ENCODE measurements at regions not wholly inside any gene's neighbourhood (a gene's known extent, or its start where the extent isn't known, plus 50 kb on each side); places are given as distances from the start of the nearest gene placed in this dataset.

DNA sequence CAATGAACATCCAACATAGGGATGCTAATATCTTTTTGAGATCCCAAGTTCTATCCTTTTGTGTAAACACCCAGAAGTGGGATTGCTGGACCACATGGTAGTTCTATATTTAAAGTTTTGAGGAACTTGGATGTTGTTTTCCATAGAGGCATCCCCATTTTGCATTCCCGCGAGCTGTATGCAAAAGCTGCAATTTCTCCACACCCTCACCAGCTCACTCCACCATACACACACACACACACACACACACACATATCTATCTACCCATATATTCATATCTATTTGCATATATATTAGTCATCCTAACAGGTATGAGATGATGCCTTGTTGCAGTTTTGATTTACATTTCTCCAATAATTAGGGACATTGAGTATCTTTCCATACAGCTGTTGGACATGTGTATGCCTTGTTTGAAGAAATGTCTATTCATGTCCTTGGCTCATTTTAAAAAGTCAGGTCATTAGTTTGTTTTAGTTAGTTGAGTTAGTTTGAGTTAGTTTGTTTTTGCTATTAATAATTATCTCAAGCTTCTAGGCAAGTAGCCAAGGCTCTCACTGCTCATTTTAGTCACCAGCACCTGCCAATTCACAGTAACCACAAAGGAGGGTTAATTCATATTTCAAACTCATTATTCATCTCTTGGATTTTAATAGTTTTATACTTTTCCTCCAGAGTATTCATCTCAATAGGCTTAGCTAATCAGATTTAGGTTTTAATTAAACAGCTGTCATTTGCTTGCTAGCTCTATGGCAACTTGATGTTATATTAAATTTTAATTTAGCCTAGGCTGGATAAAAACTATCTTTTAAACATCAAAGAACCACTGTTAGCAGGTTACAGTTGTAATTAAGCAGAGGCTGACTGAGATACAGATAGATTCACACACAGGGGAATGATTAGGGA, 1435.9 kb upstream of the TMEM132C start:
- no peak for DNase-seq

DNA sequence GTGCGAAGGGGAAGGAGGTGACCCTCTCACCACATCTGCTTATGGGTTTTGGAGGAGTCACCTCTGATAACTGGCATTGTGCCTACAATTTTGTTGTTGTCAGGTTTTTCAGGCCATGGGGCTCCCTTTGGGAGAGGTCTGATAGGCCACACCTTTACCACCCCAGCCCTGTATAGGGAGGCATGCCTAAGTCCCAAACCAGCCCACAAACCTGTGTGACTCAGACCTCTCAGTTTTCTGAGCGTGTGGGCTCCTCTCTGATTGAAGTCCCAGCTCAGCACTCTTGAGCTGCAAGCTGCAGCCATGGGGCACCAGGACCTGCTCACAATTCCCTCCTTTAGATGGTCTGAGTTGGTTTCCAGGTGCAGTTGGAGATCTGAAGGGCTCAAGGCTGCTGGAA, 1429.3 kb upstream of the TMEM132C start:
- DNase-seq: no peak

DNA sequence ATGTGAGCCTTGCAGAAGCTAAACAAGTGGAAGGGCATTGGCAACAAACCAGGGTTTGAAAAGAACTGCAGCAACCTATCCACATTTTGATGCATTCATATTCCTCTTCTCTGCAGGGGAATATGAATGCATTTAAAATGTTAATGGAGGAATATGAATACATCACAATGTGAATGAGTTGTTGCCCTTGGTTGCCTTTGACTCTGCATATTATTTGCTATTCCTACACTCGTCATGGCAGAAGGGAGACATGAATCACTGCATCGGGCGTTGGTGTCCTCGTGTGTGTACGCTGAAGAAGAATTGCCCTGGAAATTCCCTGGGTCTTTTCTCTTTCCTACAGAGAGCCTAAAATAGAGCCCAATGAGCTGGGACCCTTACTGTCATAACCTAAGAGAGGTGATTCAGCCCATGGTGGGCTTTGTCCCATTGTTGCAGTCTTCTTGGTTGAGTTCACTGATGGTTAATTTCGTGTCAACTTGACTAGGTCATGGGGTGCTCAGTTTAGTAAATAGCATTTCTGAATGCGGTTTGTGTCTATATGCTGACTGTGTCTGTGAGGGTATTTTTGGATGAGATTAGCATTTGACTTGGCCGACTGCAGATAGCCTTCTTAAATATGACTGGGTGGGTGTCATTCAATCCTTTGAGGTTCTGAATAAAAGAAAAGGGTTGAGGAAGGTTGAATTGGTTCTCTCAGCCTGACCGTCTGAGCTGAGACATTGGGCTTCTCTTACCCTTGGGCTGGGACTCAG, 1422.9 kb upstream of the TMEM132C start:
- no peak for DNase-seq

DNA sequence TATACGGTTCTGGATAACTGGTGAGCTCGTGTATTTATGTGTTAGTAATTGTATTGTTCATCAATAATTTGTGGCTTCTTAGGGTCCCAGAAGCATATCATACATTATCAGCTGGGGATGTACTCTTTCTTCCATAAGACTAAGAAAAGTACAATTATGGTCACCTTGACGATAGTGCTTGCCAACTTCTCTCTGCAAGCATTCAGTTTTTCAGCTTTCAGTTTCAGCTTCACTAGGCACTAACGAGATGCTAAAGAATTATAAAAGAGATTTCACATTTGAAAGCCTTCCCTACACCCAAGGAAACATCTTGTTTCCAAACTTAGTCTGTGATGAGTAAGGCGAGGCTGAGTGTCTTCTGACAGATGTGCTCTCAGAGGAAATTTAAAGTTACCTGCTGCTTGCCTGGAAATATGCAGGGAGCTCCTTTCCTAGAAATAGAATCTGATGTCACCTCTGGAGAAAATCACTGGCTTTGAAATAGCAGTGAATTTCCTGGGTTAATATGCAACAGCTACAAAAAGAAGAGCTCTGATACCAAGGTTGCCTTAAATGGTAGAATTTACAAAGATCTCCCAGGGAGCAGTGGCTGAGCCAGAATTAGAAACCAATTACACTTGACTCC, 1419.9 kb upstream of the TMEM132C start:
- no peak for DNase-seq

DNA sequence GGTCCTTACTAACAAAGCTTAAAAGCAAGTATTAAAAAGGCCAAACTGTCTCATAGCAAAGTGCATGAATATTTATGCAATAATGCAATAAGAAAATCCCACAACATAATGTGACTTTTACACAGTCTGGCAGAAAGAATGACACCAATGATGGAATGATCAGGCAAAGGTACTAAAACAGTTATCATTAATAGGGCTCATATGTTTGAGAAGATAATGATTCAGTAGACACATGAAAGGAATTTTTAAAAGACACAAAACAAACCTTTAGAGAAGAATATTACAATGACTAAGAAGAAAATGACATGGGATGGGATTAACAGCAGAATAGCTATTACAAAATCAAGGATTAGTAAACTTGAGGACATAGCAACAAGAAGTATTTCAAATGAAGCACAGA, 1411.2 kb upstream of the TMEM132C start:
- DNase-seq: no peak

DNA sequence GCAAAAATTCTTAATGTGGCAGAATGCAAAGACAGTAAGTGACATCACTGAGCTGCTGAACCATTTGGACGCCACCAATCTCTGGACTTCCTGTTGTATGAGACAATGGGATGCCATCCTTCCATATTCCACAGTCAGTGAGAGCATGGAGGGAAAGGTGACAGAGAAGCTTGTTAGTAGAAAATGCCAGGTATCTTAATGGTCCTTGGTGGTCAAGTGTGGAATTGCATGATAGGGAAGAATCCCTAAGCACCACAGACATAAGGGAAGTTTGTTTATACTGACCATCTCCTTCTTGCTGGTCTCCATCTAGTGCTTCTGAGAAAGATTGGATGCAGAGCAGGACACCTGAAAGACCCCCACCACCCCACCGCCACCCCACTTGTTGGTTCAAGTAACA, 1410.0 kb upstream of the TMEM132C start:
- DNase-seq: no peak

DNA sequence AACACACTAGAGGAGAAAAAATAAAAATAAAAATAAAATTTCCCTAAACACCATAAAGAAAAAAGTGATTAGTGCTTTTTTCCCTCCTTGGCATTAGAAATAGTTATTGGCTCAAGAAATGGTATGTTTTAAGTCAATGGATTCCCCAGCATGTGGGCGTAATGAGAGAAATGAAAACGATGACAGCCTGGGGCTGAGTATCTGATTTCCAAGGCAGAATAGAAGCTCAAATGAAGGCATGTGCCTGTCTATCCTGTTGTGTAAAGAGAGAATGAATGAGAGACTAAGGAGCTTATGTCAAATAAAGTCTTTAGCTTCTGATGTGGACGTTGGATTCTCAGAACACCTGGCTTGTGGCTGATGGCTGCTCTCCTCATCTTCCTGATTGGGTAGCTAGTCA, 1408.4 kb upstream of the TMEM132C start:
- no peak for DNase-seq

DNA sequence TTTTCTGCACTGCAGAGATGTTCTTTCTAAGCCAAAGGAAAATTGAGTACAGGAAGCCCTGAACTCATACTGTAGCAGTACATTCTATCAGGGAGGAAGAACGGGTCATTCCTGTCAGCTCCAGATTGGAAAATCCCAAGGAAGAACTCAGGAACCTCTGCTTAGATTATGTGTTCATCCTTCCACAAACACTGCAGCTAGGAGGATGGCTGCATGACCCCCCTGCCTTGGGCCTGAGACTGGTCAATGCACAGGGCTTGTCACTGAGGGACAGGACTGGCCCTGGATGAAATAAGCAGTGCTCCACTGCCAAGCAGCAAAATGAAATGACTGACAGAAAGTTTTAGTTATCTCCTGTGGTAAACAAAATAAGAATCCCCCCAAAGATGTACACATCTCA, 1406.8 kb upstream of the TMEM132C start:
- no peak for DNase-seq

DNA sequence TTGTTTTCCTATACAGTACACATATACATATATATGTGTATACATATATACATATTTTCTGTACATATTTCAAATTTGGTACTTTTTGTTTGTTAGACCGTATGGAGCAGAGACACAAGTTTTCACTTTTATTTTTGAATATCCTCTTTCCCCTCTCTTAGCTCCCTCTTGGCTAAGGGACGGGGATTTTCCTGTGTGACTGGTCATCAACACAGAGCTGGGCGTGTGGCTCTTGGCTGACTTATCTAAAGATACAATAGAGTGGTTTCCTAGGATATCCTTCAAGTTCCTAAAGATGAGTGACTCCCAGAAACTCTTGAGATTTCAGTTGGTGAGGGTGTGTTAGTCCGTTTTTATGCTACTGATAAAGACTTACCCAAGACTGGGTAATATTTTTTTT, 1404.5 kb upstream of the TMEM132C start:
- peak; percentile 44 for DNase-seq

DNA sequence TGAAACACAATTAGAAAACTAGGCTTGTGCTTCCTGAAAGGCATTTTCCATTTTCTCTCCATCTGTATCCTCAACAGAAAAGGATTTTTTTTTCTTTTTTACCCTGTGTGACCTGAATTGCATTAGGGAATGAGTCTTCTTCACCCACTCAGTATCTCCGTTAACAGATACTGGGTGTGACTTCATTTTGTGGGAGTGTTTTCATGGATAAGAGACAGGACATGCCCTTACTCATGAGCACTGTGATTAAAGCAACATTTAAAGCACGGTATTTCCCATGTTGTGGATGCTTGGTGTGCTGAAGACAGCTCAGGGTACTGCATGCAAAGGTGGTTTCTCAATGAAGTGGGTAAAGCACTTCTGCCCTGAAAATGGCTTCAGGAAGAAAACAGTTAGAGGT, 1397.3 kb upstream of the TMEM132C start:
- peak; percentile 85 for DNase-seq

DNA sequence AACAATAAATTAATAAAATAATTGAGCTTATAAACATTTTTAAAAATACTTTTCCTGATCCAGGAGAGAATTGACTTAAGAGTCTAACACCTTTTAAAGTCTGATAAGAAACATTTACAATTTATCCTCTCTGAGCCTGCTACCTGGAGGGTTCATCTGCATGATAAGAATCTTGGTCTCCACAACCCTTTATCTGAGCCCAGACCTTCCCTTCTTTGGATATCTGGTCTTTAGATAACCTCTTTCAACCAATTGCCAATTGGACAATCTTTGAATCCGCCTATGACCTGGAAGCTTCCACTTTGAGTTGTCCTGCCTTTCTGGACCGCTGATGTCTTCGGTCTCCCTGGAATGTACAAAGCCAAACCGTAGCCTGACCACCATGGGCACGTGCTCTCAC, 1393.3 kb upstream of the TMEM132C start:
- DNase-seq: no peak

DNA sequence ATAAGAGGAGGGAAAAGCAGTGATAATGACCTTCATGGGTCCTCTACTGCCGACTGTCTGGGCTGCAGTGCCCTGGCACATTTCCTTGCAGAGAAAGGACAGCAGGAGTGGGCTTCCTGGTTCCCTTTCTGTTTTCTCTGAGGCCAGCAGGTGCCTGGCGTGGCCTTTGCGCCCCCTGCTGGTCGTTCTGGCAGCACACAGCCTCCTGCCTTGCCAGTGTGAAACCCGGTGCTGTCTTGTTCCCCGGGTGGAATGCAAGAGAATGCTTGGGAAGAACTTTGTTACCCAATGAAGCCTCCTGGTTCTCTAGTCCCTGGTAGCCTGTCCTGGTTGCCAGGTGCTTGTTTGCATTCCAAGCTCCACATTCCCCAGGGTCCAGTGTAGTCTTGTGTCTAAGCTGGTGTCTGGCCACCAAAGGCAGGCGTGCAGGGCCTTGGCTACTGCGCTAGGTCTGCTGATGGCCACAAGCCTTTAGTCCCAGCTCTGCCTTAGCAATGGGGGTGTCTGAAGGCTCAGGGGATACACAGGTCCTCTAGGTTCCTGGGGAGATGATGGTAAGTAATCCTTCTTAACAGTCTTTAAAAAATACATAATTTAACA, 1392.4 kb upstream of the TMEM132C start:
- DNase-seq: peak; percentile 76

DNA sequence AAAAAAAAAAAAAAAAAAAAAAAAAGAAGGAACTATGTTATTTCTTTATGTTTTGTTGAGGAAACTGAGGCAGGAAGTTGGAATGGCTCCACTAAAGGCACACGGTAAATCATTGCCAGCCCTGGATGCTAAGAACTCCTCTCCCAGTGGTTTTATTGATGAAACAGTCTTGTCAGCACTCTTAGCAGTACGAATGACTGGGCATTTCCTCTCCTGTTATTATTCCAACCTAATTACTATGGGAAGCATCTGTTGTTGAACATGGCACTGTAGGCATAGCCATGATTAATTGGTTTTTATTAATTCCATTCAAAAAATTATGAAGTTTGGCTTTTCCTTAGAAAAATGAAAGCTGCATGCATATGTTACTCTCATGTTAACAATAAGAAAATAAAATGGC, 1387.1 kb upstream of the TMEM132C start:
- no peak for DNase-seq

DNA sequence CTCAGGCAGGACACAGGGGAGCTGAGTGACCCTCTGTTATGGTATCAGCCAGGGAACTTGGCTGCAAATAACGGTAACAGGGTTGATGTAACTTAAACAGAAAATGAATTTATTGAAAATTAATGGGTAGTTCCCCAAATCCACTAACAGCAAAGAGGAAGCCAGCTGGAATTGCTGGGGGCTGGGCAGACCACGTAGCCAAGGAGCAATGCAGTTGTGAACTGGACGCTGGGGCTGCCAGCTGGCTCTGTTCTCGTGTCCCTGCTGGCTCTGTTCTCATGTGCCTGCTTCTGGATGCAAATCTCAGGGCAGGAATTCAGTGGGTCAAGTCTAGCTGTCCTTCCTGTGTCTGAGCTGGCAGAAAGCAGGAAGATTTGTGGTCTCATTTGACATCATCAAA, 1383.3 kb upstream of the TMEM132C start:
- DNase-seq: no peak

DNA sequence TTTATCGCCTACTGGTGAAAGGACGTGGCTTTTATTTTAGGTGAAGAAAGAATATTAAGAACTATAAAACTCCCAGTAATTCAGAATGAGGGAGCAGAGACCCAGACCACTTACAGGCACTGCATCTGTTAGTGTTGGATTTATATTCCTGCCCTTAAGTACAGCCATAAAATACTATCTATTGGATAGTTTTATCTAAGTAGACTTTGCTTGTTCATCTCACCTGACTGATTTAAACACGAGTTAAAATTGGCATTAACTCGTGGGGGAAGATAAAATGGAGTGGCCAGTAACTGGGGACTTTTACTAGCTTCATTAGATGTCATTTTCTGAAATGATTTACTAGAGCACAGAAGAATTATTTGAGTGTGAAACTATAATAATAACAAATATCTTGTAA, 1377.5 kb upstream of the TMEM132C start:
- DNase-seq: no peak

DNA sequence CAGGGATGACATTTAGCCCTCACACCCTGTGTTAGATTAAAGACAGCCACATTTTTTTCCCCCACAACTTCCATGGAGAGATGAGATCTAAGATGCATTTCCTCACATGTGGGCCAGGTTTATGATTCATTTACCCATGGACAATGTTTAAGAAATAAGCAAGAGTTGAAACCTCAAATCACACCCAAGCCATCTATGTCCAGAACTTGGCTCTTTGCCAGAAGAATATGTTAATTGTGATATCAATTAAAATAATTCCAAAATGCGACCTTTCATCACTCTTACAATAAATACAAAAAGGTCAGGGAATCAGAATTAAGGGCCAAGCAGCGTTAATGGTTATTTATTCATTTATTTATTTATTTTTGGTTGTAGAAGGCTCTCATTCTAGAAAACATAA, 1376.9 kb upstream of the TMEM132C start:
- no peak for DNase-seq

DNA sequence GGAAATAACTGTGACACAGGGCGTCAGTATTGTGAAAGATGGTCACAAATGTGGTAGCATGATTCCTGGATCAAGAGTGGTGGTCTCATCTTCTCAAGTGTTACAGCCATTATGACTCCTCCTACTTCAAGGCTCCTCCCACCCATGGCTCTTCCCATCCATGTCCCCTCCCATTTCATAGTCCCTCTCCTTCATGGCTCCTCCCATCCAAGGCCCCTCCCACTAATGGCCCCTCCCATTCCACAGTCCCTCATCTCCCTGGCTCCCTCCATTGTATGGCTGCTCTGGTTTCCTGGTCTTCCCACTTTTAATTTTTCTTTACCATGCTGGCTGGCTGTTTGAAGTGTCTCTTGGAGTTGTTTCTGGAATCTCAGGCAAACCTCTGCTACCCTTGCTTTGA, 1375.2 kb upstream of the TMEM132C start:
- DNase-seq: no peak

DNA sequence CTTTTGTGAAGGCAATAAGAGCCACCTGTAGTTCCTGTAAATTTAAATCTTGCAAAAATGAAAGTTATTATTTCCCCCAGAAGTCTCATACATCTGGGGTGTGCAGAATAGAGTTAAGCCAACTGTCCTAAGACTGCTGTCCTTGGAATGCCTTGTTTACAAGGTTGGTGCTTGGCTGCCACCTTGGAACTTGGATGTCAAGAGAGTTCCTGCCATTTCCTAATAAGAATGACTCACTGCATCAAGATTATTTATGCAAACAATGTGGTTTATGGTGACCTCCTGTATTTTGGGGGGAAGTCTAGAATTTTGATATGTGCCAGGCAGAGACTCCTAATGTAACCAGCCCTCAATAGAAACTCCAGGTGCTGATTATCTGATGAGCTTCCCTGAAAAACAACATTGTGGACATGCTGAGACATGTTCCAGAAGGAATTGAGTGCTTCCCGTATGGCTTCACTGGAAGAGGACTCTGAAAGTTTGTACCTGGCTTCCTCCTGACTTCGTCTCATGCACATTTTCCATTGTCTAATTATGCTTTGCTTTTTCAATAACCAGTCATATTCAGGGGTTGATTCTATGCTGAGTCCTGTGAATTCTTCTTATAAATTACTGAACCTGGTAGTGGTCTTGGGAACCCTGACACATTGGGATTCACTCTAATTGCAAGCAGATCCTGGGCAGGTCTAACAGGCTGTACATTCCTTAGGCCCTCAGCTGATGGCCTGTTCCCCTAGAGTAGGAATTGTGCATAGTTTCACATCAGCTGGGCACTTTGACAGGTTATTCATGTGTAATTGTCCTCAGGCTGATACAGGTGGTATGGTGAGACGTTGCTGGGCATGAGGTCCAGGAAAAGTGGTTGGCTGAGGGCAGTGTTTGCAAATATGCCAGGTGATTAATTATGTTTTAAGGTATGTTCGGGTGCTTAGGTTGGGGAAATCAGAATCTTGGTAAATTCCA, 1370.7 kb upstream of the TMEM132C start:
- DNase-seq: no peak

DNA sequence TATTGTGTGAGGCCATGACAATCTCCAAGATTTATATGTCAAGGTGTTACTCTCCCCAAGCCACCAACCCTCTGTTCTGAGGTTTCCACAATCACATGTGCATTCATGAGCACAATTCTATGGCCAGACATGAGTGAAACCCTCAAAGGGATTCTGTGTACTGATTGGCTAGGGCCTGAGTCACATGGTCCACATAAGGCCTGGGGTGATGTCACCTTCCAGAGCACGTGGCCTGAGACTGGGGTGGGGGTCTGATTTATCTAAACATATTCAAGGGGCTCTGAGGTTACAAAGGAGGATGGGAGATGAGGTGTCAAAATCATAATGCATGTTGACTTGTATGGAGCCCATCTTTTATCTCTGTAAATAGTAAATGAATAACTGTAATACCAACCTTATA, 1369.9 kb upstream of the TMEM132C start:
- DNase-seq: no peak

DNA sequence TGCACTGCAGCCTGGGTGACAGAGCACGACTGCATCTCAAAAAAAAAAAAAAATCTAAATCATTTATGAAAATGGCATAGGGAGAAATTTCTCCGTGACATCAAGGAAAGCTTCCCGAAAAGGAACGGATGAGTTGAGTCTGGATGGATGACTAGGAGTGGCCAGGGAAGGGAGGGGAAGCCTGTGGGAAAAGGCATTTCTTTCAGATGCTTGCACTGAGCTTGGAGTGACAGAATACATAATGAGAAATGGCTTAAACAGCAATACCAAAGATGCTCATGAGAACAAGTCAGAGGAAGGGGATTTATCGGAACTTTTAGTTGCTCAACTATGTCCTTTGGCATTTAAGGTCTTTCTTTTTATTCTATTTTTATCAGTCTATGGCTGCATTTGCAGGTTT, 1369.2 kb upstream of the TMEM132C start:
- DNase-seq: no peak

DNA sequence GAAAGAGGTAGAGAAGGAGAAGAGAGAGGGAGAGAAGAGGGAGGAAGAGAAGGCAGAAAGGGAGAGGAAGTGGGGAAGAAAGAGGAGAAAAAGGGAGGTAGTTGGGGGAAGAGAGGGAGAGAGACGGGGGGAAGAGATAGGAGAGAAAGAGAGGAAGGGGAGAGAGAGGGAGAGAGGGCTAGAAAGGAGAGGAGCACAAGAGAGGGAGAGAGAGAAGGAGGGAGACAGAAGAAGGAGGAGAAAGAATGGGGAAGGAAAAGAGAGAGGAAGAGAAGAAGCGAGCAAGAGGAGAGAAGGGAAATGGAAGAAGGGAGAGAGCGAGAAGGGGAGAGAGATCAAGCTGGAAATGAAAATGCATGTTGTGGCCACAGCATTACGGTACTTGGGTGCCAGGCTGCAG, 1368.4 kb upstream of the TMEM132C start:
- DNase-seq: no peak
